Uterus (tissue), 2 donors: ENCODE measurements at regions not wholly inside any gene's neighbourhood (a gene's known extent, or its start where the extent isn't known, plus 50 kb on each side); places are given as distances from the start of the nearest gene placed in this dataset.

Source experiments
- CTCF ChIP-seq, 4 experiments: fragments of 200-600 bp in 2 of 4; fragments of 450-650 bp in 2 of 4; sonication (generic) in 2 of 4; IDR thresholded peaks; one replicate each; pipeline ENCODE4 v1.5.1; 2016 to 2019; ENCODE audit warnings: antibody characterized with exemption in 4 of 4, mild to moderate bottlenecking in 2 of 4, moderate library complexity in 1 of 4
- POLR2A ChIP-seq, 2 donors: fragments of 450-650 bp; IDR thresholded peaks; one replicate each; pipeline ENCODE4 v1.6.1; 2016; ENCODE audit warnings: antibody characterized with exemption in 2 of 2, mild to moderate bottlenecking in 1 of 2, moderate library complexity in 1 of 2

DNA sequence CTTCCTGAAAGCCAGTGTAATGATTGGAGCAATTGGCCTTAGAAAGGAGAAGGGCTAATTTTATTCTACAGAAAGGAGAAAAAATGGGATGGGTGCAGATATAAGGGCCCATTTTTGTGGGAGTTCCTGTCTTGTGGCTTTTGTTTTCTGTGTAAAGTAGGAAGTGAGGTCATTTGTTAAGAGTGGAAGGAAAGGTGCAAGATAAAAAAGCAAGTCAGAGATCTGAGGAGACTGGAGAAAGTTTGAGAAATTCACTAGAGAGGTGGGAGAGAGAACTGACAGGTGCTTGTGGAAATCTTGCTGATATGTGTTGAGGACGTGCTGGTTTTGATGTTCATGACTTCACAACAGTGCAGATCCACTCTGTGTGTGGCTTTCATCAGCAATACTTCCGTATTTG is 349.4 kb downstream of the DLEU7 start:
- no peak for TF ChIP-seq CTCF (IDR thresholded peaks at IDR 0.05)
- TF ChIP-seq POLR2A (IDR thresholded peaks at IDR 0.05), result no peak
